ENCODE measurements at regions not wholly inside any gene's neighbourhood (a gene's known extent, or its start where the extent isn't known, plus 50 kb on each side); places are given as distances from the start of the nearest gene placed in this dataset.

DNA sequence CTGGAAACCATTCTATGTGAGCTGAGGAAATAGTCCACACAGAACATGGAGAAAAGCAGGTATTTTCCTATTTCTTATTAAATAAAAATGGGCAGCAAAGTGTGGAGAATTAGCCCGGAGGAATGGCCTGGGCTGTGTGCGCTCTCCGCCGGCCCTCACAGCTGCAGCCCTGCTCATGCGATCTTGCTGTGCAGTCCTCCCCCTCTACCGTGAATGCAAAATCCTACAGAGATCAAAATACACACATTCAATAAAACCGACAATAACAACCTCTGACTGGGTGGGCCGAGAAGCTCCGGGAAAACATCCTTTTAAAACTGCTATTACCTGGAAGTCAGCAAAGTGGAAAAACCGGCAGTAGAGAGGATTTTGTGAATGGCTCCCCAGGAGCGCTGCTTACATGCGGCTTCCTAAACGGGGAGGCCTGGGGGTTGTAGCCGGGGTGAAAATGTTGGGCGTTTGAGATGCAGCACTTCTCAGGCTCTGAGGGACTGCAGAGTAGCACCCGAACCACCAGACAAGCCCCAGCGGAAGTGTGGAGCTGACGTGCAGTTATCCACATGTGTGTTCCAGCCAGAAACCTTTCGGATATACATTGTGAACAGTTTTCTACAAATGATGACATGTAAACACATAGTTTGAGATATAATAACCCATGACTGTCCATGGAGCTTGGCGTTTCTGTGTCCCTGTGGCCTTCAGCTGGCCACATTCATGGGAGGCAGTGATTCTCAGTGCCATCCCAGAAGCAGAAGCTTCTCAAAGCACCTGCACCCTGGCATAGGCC lies 94.2 kb upstream of the ALKAL2 start:
- TF ChIP-seq, protein P1, sequence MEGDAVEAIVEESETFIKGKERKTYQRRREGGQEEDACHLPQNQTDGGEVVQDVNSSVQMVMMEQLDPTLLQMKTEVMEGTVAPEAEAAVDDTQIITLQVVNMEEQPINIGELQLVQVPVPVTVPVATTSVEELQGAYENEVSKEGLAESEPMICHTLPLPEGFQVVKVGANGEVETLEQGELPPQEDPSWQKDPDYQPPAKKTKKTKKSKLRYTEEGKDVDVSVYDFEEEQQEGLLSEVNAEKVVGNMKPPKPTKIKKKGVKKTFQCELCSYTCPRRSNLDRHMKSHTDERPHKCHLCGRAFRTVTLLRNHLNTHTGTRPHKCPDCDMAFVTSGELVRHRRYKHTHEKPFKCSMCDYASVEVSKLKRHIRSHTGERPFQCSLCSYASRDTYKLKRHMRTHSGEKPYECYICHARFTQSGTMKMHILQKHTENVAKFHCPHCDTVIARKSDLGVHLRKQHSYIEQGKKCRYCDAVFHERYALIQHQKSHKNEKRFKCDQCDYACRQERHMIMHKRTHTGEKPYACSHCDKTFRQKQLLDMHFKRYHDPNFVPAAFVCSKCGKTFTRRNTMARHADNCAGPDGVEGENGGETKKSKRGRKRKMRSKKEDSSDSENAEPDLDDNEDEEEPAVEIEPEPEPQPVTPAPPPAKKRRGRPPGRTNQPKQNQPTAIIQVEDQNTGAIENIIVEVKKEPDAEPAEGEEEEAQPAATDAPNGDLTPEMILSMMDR (IDR thresholded peaks at IDR 0.05; ENCODE audit: insufficient read depth, low read length, poor library complexity, severe bottlenecking): no peak
- DNase-seq (ENCODE audit: low read depth): no peak
- Histone ChIP-seq H3K27me3 (ENCODE audit: control insufficient read depth, insufficient read depth, low read length) (no peaks in the 10 kb centered on the region), H3K36me3 (ENCODE audit: control insufficient read depth, insufficient read depth, low read length) (no peaks in the 10 kb centered on the region), H3K4me3 (ENCODE audit: low read depth, low read length) (no peak overlapping the region)

DNA sequence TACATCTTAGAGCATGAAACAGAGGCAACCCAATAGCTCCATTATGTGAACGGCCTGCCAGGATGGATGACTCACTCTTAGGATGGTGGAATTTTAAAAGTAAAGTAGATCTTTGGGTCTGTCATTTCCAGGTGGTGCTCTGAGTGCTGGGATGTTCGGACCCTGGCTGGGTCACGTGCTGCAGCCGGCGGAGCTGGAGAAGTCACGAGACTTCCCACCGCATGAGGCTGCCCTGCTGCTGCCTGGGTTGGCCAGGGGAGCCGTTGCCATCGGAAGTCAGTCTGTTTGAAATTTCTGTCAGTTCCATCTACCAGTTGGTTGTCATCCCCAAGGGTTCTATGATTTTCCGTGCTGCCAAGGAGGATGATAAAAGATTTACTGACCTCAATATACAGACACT lies 93.3 kb upstream of the ALKAL2 start:
- Histone ChIP-seq H3K27me3 (ENCODE audit: control insufficient read depth, insufficient read depth, low read length) (no peaks in the 10 kb centered on the region), H3K4me3 (ENCODE audit: low read depth, low read length) (no peak overlapping the region), H3K36me3 (ENCODE audit: control insufficient read depth, insufficient read depth, low read length) (no peaks in the 10 kb centered on the region)
- TF ChIP-seq, protein P1 (IDR thresholded peaks at IDR 0.05; ENCODE audit: insufficient read depth, low read length, poor library complexity, severe bottlenecking): no peak
- DNase-seq (ENCODE audit: low read depth): no peak

DNA sequence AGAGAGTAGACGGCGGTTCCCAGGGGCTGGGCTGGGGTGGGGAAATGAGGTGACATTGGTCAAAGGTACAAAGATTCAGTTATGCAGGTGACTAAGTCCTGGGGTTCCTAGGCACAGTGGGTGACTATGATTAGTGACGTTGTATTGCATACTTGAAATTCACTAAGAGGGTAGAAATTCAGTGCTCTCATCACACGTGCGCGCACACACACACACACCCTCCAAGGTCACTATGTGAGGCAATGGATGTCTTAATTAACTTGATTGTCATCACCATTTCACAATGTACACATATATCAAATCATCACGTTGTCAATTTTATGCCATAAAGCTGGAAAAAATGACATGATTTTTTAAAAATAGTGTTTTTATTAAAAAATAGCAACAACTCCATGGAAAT lies 92.9 kb upstream of the ALKAL2 start:
- Histone ChIP-seq H3K36me3 (ENCODE audit: control insufficient read depth, insufficient read depth, low read length) (no peaks in the 10 kb centered on the region), H3K4me3 (ENCODE audit: low read depth, low read length) (no peak overlapping the region), H3K27me3 (ENCODE audit: control insufficient read depth, insufficient read depth, low read length) (no peaks in the 10 kb centered on the region)
- TF ChIP-seq, protein P1 (IDR thresholded peaks at IDR 0.05; ENCODE audit: insufficient read depth, low read length, poor library complexity, severe bottlenecking): no peak
- no peak for DNase-seq (ENCODE audit: low read depth)

DNA sequence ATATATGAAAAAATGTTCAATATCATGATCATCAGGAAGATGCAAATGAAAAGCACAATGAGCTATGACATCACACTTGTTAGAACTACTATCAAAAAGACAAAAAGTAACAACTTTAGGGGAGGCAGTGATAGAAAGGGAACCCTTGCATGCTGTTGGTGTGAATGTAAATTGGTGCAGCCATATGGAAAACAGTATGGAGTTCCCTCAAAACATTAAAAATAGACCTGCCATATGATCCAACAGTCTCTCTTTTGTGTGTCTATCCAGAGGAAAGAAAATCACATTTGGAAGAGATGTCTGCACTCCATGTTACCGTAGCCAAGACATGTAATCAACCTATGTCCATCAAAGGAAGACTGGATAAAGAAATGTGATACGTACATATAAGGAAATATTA lies 92.3 kb upstream of the ALKAL2 start:
- TF ChIP-seq, protein P1 (IDR thresholded peaks at IDR 0.05; ENCODE audit: insufficient read depth, low read length, poor library complexity, severe bottlenecking): no peak

DNA sequence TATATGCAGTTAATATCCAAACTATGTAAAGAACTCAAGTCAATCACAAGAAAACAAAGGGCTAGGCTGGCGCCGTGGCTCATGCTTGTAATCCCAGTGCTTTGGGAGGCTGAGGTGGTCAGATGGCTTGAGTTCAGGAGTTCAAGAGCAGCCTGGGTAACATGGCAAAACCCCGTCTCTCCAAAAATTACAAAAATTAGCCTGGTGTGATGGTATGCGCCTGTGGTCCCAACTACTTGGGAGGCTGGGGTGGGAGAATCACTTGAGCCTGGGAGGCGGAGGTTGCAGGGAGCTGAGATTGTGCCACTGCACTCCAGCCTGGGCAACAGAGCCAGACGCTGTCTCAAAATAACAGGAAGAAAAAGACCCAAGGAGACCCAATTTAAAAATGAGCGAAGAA lies 91.9 kb upstream of the ALKAL2 start:
- H3K36me3 ChIP-seq (ENCODE audit: control insufficient read depth, insufficient read depth, low read length): no peaks in the 10 kb centered on the region
- H3K27me3 ChIP-seq (ENCODE audit: control insufficient read depth, insufficient read depth, low read length): no peaks in the 10 kb centered on the region
- TF ChIP-seq, protein P1 (IDR thresholded peaks at IDR 0.05; ENCODE audit: insufficient read depth, low read length, poor library complexity, severe bottlenecking): no peak
- no peak for DNase-seq (ENCODE audit: low read depth)
- no peak overlapping the region for H3K4me3 ChIP-seq (ENCODE audit: low read depth, low read length)

More for the DNA sequence above, 92.3 kb upstream of the ALKAL2 start:
- H3K27me3 ChIP-seq (ENCODE audit: control insufficient read depth, insufficient read depth, low read length): no peaks in the 10 kb centered on the region
- no peaks in the 10 kb centered on the region for H3K36me3 ChIP-seq (ENCODE audit: control insufficient read depth, insufficient read depth, low read length)
- no peak for DNase-seq (ENCODE audit: low read depth)
- H3K4me3 ChIP-seq (ENCODE audit: low read depth, low read length): no peak overlapping the region

DNA sequence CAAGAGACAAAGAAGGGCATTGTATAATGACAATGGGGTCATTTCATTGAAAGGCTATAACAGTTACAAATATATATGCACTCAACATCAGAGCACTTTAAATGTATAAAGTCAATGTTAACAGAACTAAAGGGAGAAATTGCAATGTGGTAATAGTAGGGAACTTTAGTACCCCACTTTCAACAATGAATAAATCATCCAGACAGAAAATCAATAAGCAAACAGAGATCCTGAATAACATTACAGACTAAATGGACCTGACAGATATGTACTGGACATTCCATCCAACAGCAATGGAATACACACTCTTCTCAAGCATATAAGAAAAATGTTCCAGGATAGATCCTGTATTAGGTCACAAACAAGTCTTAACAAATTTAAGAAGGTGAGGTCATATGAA lies 90.5 kb upstream of the ALKAL2 start:
- H3K36me3 ChIP-seq (ENCODE audit: control insufficient read depth, insufficient read depth, low read length): no peaks in the 10 kb centered on the region
- H3K4me3 ChIP-seq (ENCODE audit: low read depth, low read length): no peak overlapping the region
- TF ChIP-seq, protein P1 (IDR thresholded peaks at IDR 0.05; ENCODE audit: insufficient read depth, low read length, poor library complexity, severe bottlenecking): no peak
- H3K27me3 ChIP-seq (ENCODE audit: control insufficient read depth, insufficient read depth, low read length): no peaks in the 10 kb centered on the region
- DNase-seq (ENCODE audit: low read depth): no peak
